BJ (cell line): ENCODE measurements at regions not wholly inside any gene's neighbourhood (a gene's known extent, or its start where the extent isn't known, plus 50 kb on each side); places are given as distances from the start of the nearest gene placed in this dataset.

Source experiments
- CTCF ChIA-PET: fragments of 350-600 bp; formaldehyde crosslinking; extraction: SDS; loops from one replicate; lab custom pipeline; 2021; ENCODE audit warnings: antibody characterized with exemption, inconsistent platforms; lab: Yijun Ruan, JAX
- POLR2A ChIA-PET: fragments of 300-600 bp; sonication (Branson Sonifier 250); formaldehyde crosslinking; extraction: SDS; loops from one replicate; lab custom pipeline; 2021; ENCODE audit warnings: antibody characterized with exemption; lab: Charles Lee
- DNase-seq: peaks from one replicate; pipeline ENCODE4 v3.0.0-alpha.2; 2011; ENCODE audit warnings: low read depth
- H3K27me3 ChIP-seq: 2 replicates; pipeline ENCODE4 v1.6.0; 2011; ENCODE audit warnings: low read length; ENCODE audit not compliant: control insufficient read depth, insufficient read depth
- H3K36me3 ChIP-seq: 2 replicates; pipeline ENCODE4 v1.5.1; 2011; ENCODE audit warnings: low read length; ENCODE audit not compliant: control insufficient read depth, insufficient read depth
- H3K4me3 ChIP-seq: 2 replicates; pipeline ENCODE4 v1.5.1; 2011; ENCODE audit warnings: low read depth, mild to moderate bottlenecking, control low read depth, low read length
- TF ChIP-seq, protein P1 (sequence below): IDR thresholded peaks from 2 replicates; pipeline ENCODE4 v1.5.1; 2011; ENCODE audit warnings: low read depth, mild to moderate bottlenecking, control low read depth, inconsistent platforms, low read length, moderate library complexity; ENCODE audit not compliant: insufficient read depth

DNA sequence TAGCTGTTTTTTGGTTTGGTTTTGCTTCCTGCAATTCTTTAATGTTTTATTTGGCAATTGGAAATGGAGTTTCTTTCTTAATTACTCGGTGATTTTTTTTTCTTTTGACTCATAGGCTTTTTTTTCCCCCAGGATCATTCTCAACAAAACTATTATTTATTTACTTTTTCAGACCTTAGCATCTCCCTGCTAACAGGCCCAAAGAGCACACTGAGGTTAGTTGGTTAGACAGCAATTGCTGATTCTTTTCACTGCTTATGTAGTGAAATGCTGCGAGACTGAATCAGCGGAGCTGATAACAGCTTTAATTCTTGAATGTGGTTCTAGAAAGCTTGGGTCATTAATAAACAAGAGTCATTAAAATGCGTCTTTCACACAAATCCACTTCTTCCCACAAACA is 79.1 kb upstream of the ZFP64 start:
- no peaks in the 10 kb centered on the region for H3K36me3 ChIP-seq
- ChIA-PET CTCF (interaction anchor here (0.8 kb wide), 1 partner anchor 32 kb away, joined by 3 read pairs; no protein-coding TSS in a partner anchor), POLR2A (no interaction called here)
- TF ChIP-seq, protein P1, sequence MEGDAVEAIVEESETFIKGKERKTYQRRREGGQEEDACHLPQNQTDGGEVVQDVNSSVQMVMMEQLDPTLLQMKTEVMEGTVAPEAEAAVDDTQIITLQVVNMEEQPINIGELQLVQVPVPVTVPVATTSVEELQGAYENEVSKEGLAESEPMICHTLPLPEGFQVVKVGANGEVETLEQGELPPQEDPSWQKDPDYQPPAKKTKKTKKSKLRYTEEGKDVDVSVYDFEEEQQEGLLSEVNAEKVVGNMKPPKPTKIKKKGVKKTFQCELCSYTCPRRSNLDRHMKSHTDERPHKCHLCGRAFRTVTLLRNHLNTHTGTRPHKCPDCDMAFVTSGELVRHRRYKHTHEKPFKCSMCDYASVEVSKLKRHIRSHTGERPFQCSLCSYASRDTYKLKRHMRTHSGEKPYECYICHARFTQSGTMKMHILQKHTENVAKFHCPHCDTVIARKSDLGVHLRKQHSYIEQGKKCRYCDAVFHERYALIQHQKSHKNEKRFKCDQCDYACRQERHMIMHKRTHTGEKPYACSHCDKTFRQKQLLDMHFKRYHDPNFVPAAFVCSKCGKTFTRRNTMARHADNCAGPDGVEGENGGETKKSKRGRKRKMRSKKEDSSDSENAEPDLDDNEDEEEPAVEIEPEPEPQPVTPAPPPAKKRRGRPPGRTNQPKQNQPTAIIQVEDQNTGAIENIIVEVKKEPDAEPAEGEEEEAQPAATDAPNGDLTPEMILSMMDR: no peak
- no peak overlapping the region for H3K4me3 ChIP-seq
- no peak for DNase-seq
- no peaks in the 10 kb centered on the region for H3K27me3 ChIP-seq

GRCh38 chr20:52270001-52270606 is 78.5 kb upstream of the ZFP64 start:
- TF ChIP-seq, protein P1: no peak
- ChIA-PET POLR2A (no interaction called here), CTCF (interaction anchor here (0.8 to 1.4 kb wide), 2 partner anchors 10 to 31 kb away, joined by 3 read pairs; no protein-coding TSS in a partner anchor)
- DNase-seq: no peak
- Histone ChIP-seq H3K27me3 (no peaks in the 10 kb centered on the region), H3K36me3 (no peaks in the 10 kb centered on the region), H3K4me3 (no peak overlapping the region)

DNA sequence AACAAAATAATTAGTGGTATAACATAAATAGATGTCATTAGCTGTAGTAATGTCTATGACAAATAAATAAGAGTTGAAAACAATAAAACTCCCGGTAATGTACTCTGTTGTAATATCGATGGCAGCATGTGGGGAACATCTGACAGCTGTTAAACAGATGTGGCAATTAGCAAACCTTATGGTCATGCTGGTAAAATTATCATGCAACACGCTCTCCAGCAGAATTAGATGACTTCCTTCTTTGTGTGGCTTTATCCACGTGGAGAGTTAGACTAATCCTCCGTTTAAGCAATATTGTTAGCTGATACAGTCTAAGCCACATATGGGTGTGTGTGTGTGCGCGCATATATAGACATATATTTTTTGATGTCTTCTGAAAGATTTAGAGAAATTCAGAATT is 77.7 kb upstream of the ZFP64 start:
- Histone ChIP-seq H3K36me3 (no peaks in the 10 kb centered on the region), H3K27me3 (no peaks in the 10 kb centered on the region), H3K4me3 (no peak overlapping the region)
- CTCF ChIA-PET: interaction anchor here (1.4 kb wide), 1 partner anchor 9 kb away, joined by 3 read pairs; no protein-coding TSS in a partner anchor
- DNase-seq: peak; percentile 17
- POLR2A ChIA-PET: no interaction called here
- TF ChIP-seq, protein P1: no peak

DNA sequence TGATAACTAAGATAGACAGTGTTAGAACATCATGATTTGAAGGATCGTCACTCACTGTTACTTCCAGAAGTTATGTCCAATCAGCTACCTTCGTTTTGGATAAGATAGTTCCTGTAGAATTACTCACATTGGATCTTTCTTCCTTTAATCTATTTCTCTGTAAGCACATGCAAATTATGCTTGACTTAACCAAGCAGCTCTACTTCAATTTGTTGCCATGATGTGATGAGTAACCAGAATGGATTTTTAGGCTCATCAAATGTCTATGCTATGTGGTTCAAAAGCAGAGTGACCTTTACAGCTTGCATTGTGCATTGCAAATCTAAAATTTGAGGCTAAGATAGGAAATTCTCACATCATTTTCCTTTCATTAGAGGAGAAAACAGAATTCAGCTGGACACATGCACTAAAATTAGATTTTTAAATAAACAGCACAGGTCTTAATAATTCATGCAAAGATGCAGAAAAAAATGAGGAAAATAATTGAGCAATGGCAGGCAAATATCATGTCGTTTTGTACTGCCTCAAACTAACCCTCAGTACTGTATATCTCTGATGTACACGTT is 76.7 kb upstream of the ZFP64 start:
- H3K36me3 ChIP-seq: no peaks in the 10 kb centered on the region
- no peak overlapping the region for H3K4me3 ChIP-seq
- TF ChIP-seq, protein P1: no peak
- ChIA-PET POLR2A (no interaction called here), CTCF (no interaction called here)
- no peak for DNase-seq
- H3K27me3 ChIP-seq: no peaks in the 10 kb centered on the region

DNA sequence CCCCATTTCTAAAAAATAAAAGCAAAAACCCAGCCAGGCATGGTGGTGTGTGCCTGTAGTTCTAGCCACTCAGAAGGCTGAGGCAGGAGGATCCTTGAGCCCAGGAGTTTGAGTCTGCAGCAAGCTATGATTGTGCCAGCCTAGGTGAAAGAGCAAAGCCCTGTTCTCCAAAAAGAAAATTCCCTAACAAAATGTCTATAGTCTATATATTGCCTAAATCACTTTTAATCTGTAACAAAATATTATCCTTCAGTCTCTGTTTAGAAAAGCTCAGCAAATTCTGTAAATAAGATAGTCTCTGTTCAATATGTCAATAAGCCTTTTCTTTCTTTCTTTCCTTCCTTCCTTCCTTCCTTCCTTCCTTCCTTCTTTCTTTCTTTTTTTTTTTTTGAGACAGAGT is 75.8 kb upstream of the ZFP64 start:
- ChIA-PET POLR2A (no interaction called here), CTCF (no interaction called here)
- Histone ChIP-seq H3K4me3 (no peak overlapping the region), H3K36me3 (no peaks in the 10 kb centered on the region), H3K27me3 (no peaks in the 10 kb centered on the region)
- DNase-seq: no peak
- TF ChIP-seq, protein P1: no peak
